H1 (cell line): ENCODE measurements at regions not wholly inside any gene's neighbourhood (a gene's known extent, or its start where the extent isn't known, plus 50 kb on each side); places are given as distances from the start of the nearest gene placed in this dataset.

ENCODE experiments used
- ATF2 ChIP-seq: IDR thresholded peaks from 2 replicates; pipeline ENCODE4 v1.6.1; 2012; ENCODE audit warnings: low read length, inconsistent platforms
- CTCF ChIP-seq, 3 experiments: IDR thresholded peaks; 1 replicate in 2 of 3; 2 replicates in 1 of 3; pipeline versions ENCODE4 v1.5.1 to v1.6.1; 2011; ENCODE audit warnings: low read length in 3 of 3, mild to moderate bottlenecking in 3 of 3, inconsistent platforms in 2 of 3, low read depth in 1 of 3, moderate library complexity in 1 of 3; ENCODE audit not compliant: insufficient read depth in 1 of 3; ENCODE audit errors: control extremely low read depth in 1 of 3
- EP300 ChIP-seq, 2 experiments: IDR thresholded peaks; 1 replicate in 1 of 2; 2 replicates in 1 of 2; pipeline ENCODE4 v1.6.1; 2011 to 2012; ENCODE audit warnings: low read depth in 2 of 2, low read length in 2 of 2, mild to moderate bottlenecking in 2 of 2, borderline replicate concordance in 1 of 2, inconsistent platforms in 1 of 2, moderate library complexity in 1 of 2
- GABPA ChIP-seq: IDR thresholded peaks from 2 replicates; pipeline ENCODE4 v1.6.1; 2011; ENCODE audit warnings: mild to moderate bottlenecking, low read length, moderate library complexity, borderline replicate concordance; ENCODE audit not compliant: insufficient read depth
- JUN ChIP-seq: IDR thresholded peaks from 2 replicates; pipeline ENCODE4 v1.6.1; 2011; ENCODE audit warnings: low read depth, mild to moderate bottlenecking, improper control_type of control experiment, low read length
- JUND ChIP-seq: IDR thresholded peaks from 2 replicates; pipeline ENCODE4 v1.6.1; 2011; ENCODE audit warnings: mild to moderate bottlenecking, improper control_type of control experiment, low read length
- MAX ChIP-seq: IDR thresholded peaks from 2 replicates; pipeline ENCODE4 v1.6.1; 2012; ENCODE audit warnings: inconsistent platforms
- POLR2A ChIP-seq, 2 experiments: IDR thresholded peaks; 1 replicate in 1 of 2; 2 replicates in 1 of 2; pipeline ENCODE4 v1.6.1; 2011; ENCODE audit warnings: low read depth in 2 of 2, low read length in 2 of 2, mild to moderate bottlenecking in 2 of 2; ENCODE audit errors: control extremely low read depth in 1 of 2
- POLR2AphosphoS5 ChIP-seq: IDR thresholded peaks from 2 replicates; pipeline ENCODE4 v1.6.1; 2011; ENCODE audit warnings: low read depth, low read length
- SIRT6 ChIP-seq: IDR thresholded peaks from one replicate; pipeline ENCODE4 v1.7.1; 2012; ENCODE audit warnings: low read length, inconsistent platforms
- SP1 ChIP-seq: IDR thresholded peaks from 2 replicates; pipeline ENCODE4 v1.6.1; 2011; ENCODE audit warnings: low read depth, low read length
- USF2 ChIP-seq: IDR thresholded peaks from 2 replicates; pipeline ENCODE4 v1.6.1; 2011; ENCODE audit warnings: low read length, improper control_type of control experiment
- YY1 ChIP-seq: IDR thresholded peaks from 2 replicates; pipeline ENCODE4 v1.6.1; 2011; ENCODE audit warnings: low read depth, mild to moderate bottlenecking, low read length

- TF ChIP-seq CTCF (IDR thresholded peaks at IDR 0.05; ENCODE audit: control extremely low read depth in 1 of 3, insufficient read depth in 1 of 3, low read depth in 1 of 3, low read length in 3 of 3) (no peak), GABPA (no peak), POLR2A (IDR thresholded peaks at IDR 0.05; ENCODE audit: control extremely low read depth in 1 of 2, low read depth in 2 of 2, low read length in 2 of 2) (no peak), JUND (no peak), POLR2AphosphoS5 (no peak), JUN (no peak), EP300 (IDR thresholded peaks at IDR 0.05; ENCODE audit: borderline replicate concordance in 1 of 2, low read depth in 2 of 2, low read length in 2 of 2) (no peak), ATF2 (no peak), YY1 (no peak), SIRT6 (no peak), USF2 (no peak), MAX (no peak), SP1 (no peak)
Observed at GRCh38 chr10:31694126-31694685, 234.4 kb downstream of the ARHGAP12 start.
